HEK293T (cell line): ENCODE measurements at regions not wholly inside any gene's neighbourhood (a gene's known extent, or its start where the extent isn't known, plus 50 kb on each side); places are given as distances from the start of the nearest gene placed in this dataset.

Experiments used
- CTCF ChIA-PET: fragments of 350-600 bp; formaldehyde crosslinking; extraction: SDS; loops from one replicate; lab custom pipeline; 2021; ENCODE audit warnings: antibody characterized with exemption, inconsistent platforms; lab: Yijun Ruan, JAX
- POLR2A ChIA-PET: fragments of 350-600 bp; formaldehyde crosslinking; extraction: SDS; loops from one replicate; lab custom pipeline; 2020; ENCODE audit warnings: antibody characterized with exemption, inconsistent platforms; lab: Yijun Ruan, JAX
- DNase-seq: peaks from one replicate; pipeline ENCODE4 v3.0.0; 2012; ENCODE audit warnings: mixed read lengths; ENCODE audit errors: extremely low spot score
- ARNT ChIP-seq: fragments of 450-650 bp; IDR thresholded peaks from 2 replicates; pipeline ENCODE4 v1.6.1; 2017; ENCODE audit warnings: mild to moderate bottlenecking
- BHLHE40 ChIP-seq: fragments of 450-650 bp; IDR thresholded peaks from 2 replicates; pipeline ENCODE4 v1.6.1; 2016; ENCODE audit warnings: mild to moderate bottlenecking, moderate library complexity, borderline replicate concordance
- CTBP1 ChIP-seq: fragments of 450-650 bp; IDR thresholded peaks from 2 replicates; pipeline ENCODE4 v1.6.1; 2016; ENCODE audit warnings: borderline replicate concordance
- ELF4 ChIP-seq: fragments of 450-650 bp; IDR thresholded peaks from 2 replicates; pipeline ENCODE4 v1.6.1; 2017; ENCODE audit warnings: antibody characterized with exemption
- FOXA1 ChIP-seq: fragments of 450-650 bp; IDR thresholded peaks from 2 replicates; pipeline ENCODE4 v1.6.1; 2016; ENCODE audit warnings: mild to moderate bottlenecking
- FOXK2 ChIP-seq: fragments of 450-650 bp; IDR thresholded peaks from 2 replicates; pipeline ENCODE4 v1.6.1; 2016; ENCODE audit warnings: mild to moderate bottlenecking
- FOXM1 ChIP-seq: fragments of 450-650 bp; IDR thresholded peaks from 2 replicates; pipeline ENCODE4 v1.6.1; 2017; ENCODE audit warnings: mild to moderate bottlenecking, borderline replicate concordance
- HDGF ChIP-seq: fragments of 450-650 bp; IDR thresholded peaks from 2 replicates; pipeline ENCODE4 v1.6.1; 2017; ENCODE audit warnings: antibody characterized with exemption, borderline replicate concordance
- L3MBTL2 ChIP-seq: fragments of 450-650 bp; conservative IDR thresholded peaks from 2 replicates; pipeline ENCODE4 v1.6.1; 2016; ENCODE audit warnings: mild to moderate bottlenecking
- LEF1 ChIP-seq: fragments of 450-650 bp; IDR thresholded peaks from 2 replicates; pipeline ENCODE4 v1.6.1; 2017; ENCODE audit warnings: mild to moderate bottlenecking, borderline replicate concordance
- NFRKB ChIP-seq: fragments of 450-650 bp; IDR thresholded peaks from 2 replicates; pipeline ENCODE4 v1.6.1; 2016; ENCODE audit warnings: mild to moderate bottlenecking, moderate library complexity
- SP1 ChIP-seq: fragments of 450-650 bp; IDR thresholded peaks from 2 replicates; pipeline ENCODE4 v1.6.1; 2017
- SUZ12 ChIP-seq: fragments of 450-650 bp; IDR thresholded peaks from 2 replicates; pipeline ENCODE4 v1.6.1; 2016; ENCODE audit warnings: mild to moderate bottlenecking
- TARDBP ChIP-seq: fragments of 450-650 bp; IDR thresholded peaks from 2 replicates; pipeline ENCODE4 v1.6.1; 2016
- ZNF384 ChIP-seq: fragments of 450-650 bp; IDR thresholded peaks from 2 replicates; pipeline ENCODE4 v1.6.1; 2016
- TF ChIP-seq, protein P1 (sequence below): fragments of 450-650 bp; IDR thresholded peaks from 2 replicates; pipeline ENCODE4 v1.6.1; 2016

DNA sequence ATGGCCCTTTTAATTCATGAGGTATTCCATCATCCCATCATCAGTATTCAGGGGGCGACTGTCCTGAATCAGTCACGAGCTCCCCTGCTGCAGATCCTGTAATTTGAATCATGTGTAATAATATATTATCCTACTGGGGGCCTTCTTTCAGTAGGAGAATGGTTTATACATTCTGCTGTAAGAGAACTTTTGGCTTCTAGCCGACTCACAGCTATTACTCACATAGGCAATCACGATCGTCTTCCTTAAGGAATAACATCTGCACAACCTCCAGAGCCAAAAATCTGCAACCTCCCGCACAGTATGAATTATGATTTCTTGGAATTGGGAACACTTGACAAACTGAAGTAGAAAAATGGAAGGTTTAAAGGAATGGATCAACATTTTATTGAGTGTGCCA lies 343.0 kb downstream of the USP25 start:
- ChIA-PET POLR2A (no interaction called here), CTCF (no interaction called here)
- no peak for TF ChIP-seq ELF4
- no peak for TF ChIP-seq SUZ12
- DNase-seq = no peak

DNA sequence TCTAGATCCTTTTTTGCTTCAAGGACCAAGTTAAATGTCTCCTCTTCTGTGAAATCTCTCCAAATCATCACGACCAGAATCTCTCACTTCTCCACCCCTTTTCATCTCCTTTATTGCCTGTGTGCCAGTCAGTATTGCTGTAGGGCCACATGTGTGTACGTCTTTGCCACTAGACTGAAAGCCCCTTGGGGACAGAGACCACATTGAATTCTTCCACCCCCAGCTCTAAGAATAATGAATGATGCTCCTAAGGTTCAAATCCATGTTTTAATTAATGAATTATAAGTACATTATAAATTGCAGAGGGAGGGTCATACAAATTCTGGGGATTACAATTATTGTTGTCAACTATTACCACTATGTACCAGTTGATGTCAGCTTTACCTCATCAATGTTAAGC lies 343.8 kb downstream of the USP25 start:
- ChIA-PET CTCF (no interaction called here), POLR2A (no interaction called here)
- no peak for DNase-seq
- TF ChIP-seq CTBP1 = no peak
- no peak for TF ChIP-seq FOXK2
- no peak for TF ChIP-seq HDGF
- no peak for TF ChIP-seq ZNF384
- no peak for TF ChIP-seq LEF1
- no peak for TF ChIP-seq ELF4
- no peak for TF ChIP-seq BHLHE40
- no peak for TF ChIP-seq FOXA1
- TF ChIP-seq FOXM1 = no peak
- TF ChIP-seq NFRKB = no peak
- no peak for TF ChIP-seq L3MBTL2
- no peak for TF ChIP-seq TARDBP
- TF ChIP-seq ARNT = no peak
- TF ChIP-seq SP1 = no peak
- no peak for TF ChIP-seq SUZ12
- TF ChIP-seq, protein P1, sequence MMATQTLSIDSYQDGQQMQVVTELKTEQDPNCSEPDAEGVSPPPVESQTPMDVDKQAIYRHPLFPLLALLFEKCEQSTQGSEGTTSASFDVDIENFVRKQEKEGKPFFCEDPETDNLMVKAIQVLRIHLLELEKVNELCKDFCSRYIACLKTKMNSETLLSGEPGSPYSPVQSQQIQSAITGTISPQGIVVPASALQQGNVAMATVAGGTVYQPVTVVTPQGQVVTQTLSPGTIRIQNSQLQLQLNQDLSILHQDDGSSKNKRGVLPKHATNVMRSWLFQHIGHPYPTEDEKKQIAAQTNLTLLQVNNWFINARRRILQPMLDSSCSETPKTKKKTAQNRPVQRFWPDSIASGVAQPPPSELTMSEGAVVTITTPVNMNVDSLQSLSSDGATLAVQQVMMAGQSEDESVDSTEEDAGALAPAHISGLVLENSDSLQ = no peak

DNA sequence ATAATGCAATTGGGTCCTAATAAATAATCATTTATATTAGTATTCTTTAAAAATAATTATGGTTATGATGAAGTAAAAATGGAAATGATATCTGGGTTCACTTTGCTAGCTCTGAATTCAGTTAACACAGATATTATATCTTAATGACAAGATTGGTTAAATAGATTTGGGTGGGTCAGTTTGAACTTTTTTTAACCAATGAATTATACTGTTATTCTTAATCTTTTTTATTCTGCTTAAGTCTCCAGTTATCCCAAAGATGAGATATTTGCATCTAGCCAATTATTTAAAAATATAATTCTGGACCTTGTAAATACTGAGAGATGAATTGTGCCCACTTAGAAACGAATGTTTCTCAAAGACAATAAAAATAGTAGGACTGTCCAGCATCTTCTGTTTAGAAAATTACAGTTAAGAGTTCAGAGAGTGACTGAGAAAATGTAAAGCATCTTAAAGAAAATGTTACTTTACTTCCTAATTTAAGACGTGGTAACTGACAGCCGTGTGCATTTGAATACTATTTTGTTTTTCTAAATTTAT lies 345.2 kb downstream of the USP25 start:
- TF ChIP-seq NFRKB (no peak), HDGF (no peak), TARDBP (no peak), L3MBTL2 (no peak), LEF1 (no peak), CTBP1 (no peak), BHLHE40 (no peak), ELF4 (no peak), FOXM1 (no peak), FOXK2 (no peak), ARNT (no peak), FOXA1 (no peak), SUZ12 (no peak), SP1 (no peak), ZNF384 (no peak)
- TF ChIP-seq, protein P1 = no peak
- POLR2A ChIA-PET = no interaction called here
- CTCF ChIA-PET = interaction anchor here (0.7 kb wide), 1 partner anchor 642 kb away, joined by 3 read pairs; no protein-coding TSS in a partner anchor
- DNase-seq = no peak

DNA sequence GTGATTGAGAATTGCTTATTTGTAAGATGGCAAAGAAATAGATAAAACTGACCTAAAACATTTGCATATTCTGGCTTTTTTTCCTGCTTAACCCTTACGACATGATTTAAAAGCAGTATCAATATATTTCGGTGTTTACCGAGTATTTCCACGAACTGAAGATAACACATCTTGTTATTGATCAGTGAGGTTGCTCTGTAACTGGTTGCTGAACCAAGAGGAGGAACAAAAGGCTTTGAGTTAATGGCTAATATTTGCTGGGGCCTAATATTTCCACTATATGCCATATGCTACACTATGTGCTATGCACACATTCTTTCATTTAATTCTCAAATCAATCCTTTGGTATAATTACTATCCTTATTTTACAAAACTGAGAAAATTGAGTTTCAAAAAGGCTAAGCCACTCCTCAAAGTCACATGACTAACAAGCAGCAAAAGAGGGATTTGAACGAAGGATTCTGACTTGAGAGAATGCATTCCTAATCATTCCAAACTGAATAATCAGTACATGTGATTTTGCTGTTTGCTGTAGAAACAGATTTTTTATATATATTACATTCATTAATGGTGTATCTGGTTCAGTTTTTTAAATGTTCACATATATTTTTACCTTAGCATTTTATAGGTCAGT lies 346.0 kb downstream of the USP25 start:
- CTCF ChIA-PET = no interaction called here
- no peak for DNase-seq
- TF ChIP-seq FOXM1 (no peak), ARNT (no peak), FOXA1 (no peak), ZNF384 (no peak), BHLHE40 (no peak), SP1 (no peak), SUZ12 (no peak), NFRKB (no peak), FOXK2 (no peak), TARDBP (no peak)
- TF ChIP-seq, protein P1 = no peak
- POLR2A ChIA-PET = no interaction called here

DNA sequence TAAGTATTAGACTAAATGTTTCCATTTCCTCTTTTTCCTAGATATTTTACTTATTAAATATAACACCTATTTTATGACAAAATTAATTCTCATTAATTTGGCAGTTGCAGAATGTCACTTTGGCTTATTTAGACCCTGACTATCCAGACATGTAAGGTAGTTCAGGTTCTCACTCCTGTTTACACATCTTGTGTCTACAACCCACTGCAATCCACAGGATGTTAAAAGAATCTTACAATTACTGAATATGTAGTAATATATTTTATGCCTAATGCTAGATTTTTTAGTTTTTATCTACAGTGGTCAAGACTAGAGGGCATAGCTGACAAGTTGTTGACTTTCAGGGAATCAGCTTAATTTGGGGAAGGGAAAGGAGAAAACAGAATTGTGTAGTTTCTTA lies 346.7 kb downstream of the USP25 start:
- no peak for TF ChIP-seq FOXK2
- TF ChIP-seq TARDBP = no peak
- no peak for TF ChIP-seq ELF4
- no peak for TF ChIP-seq BHLHE40
- no peak for TF ChIP-seq NFRKB
- TF ChIP-seq SUZ12 = no peak
- no peak for TF ChIP-seq SP1
- TF ChIP-seq ARNT = no peak
- TF ChIP-seq, protein P1 = no peak
- ChIA-PET CTCF (no interaction called here), POLR2A (no interaction called here)
- DNase-seq = no peak

DNA sequence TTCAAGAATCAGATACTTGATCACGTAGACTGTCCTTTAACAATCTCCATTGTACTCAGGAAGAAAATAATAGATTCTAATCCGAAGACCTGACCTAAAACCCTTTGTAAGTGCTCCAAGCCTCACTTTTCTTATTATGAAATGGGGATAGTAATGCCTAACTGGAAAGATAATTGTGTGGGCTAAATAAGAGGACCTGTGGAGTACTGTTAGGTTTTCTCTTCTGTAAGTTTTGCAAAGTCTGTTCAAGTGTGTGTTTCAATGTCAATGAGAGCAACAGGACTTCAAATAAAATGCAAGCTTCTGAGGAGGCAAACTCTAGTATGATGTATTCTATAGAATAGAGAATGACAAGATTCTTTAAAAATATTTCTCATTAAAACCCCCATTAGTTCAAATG lies 348.6 kb downstream of the USP25 start:
- TF ChIP-seq ZNF384 (no peak), SUZ12 (no peak)
- ChIA-PET CTCF (no interaction called here), POLR2A (no interaction called here)
- DNase-seq = no peak
